H1 (cell line): ENCODE measurements at regions not wholly inside any gene's neighbourhood (a gene's known extent, or its start where the extent isn't known, plus 50 kb on each side); places are given as distances from the start of the nearest gene placed in this dataset.

ENCODE experiments used
- CTCF ChIA-PET: fragments of 300-600 bp; sonication (Branson Sonifier 250); formaldehyde crosslinking; loops from one replicate; lab custom pipeline; 2021; ENCODE audit not compliant: partially characterized antibody; lab: Charles Lee
- POLR2A ChIA-PET: fragments of 300-600 bp; sonication (Branson Sonifier 250); formaldehyde crosslinking; loops from one replicate; lab custom pipeline; 2021; ENCODE audit warnings: inconsistent platforms; ENCODE audit not compliant: partially characterized antibody; lab: Charles Lee
- DNase-seq, 2 experiments: peaks; one replicate each; pipeline versions ENCODE4 v3.0.0 to v3.0.0-alpha.2; 2010 to 2022; ENCODE audit warnings: low spot score in 2 of 2, low read depth in 1 of 2, mixed read lengths in 1 of 2
- FAIRE-seq: peaks from 2 replicates; lab custom pipeline; 2011; peaks lifted over from hg19 to GRCh38; lab: Jason Lieb, UNC
- H2AFZ ChIP-seq: 2 replicates; pipeline ENCODE4 v1.8.1; 2012; ENCODE audit warnings: low read length, inconsistent platforms
- H2AK5ac ChIP-seq: 2 replicates; pipeline ENCODE4 v1.6.1; 2013; ENCODE audit warnings: low read depth, low read length
- H2BK120ac ChIP-seq: replicated peaks from 2 replicates; pipeline ENCODE3; 2013; ENCODE audit warnings: low read depth, low read length, inconsistent platforms
- H2BK12ac ChIP-seq: 2 replicates; pipeline ENCODE4 v1.6.1; 2013; ENCODE audit warnings: low read depth, low read length
- H2BK15ac ChIP-seq: 2 replicates; pipeline ENCODE4 v1.6.1; 2013; ENCODE audit warnings: low read length
- H2BK20ac ChIP-seq: 2 replicates; pipeline ENCODE4 v1.6.1; 2013; ENCODE audit warnings: low read length
- H2BK5ac ChIP-seq: 2 replicates; pipeline ENCODE4 v1.6.1; 2013; ENCODE audit warnings: low read depth, low read length
- H3K14ac ChIP-seq: 2 replicates; pipeline ENCODE4 v1.6.1; 2013; ENCODE audit warnings: inconsistent platforms; ENCODE audit not compliant: insufficient read length
- H3K18ac ChIP-seq: 2 replicates; pipeline ENCODE4 v1.6.1; 2013; ENCODE audit warnings: low read length; ENCODE audit errors: extremely low read depth
- H3K23ac ChIP-seq: 2 replicates; pipeline ENCODE4 v1.6.1; 2013; ENCODE audit warnings: inconsistent platforms; ENCODE audit not compliant: insufficient read length
- H3K23me2 ChIP-seq: 2 replicates; pipeline ENCODE4 v1.6.1; 2013; ENCODE audit warnings: low read depth, low read length
- H3K27ac ChIP-seq: 2 replicates; pipeline ENCODE4 v1.6.1; 2011; ENCODE audit warnings: low read depth, low read length, inconsistent platforms
- H3K27me3 ChIP-seq, 4 experiments: replicated peaks in 1 of 4; 1 replicate in 1 of 4; 2 replicates in 3 of 4; pipeline versions ENCODE4 v1.6.1 to v1.8.1; 2011 to 2013; ENCODE audit warnings: low read length in 3 of 4, mild to moderate bottlenecking in 3 of 4, inconsistent platforms in 2 of 4, mixed read lengths in 2 of 4, moderate library complexity in 1 of 4; ENCODE audit not compliant: control insufficient read depth in 3 of 4, insufficient read depth in 3 of 4; ENCODE audit errors: extremely low read depth in 1 of 4
- H3K36me3 ChIP-seq, 4 experiments: 2 replicates each; pipeline versions ENCODE4 v1.6.1 to v1.8.1; 2011 to 2013; ENCODE audit warnings: mild to moderate bottlenecking in 4 of 4, low read length in 3 of 4, moderate library complexity in 2 of 4, control low read depth in 1 of 4, inconsistent platforms in 1 of 4; ENCODE audit not compliant: insufficient read depth in 4 of 4, control insufficient read depth in 2 of 4
- H3K4ac ChIP-seq: replicated peaks from 2 replicates; pipeline ENCODE3; 2013; ENCODE audit warnings: low read length, low read depth, mixed read lengths, inconsistent platforms; ENCODE audit not compliant: insufficient read length
- H3K4me1 ChIP-seq, 4 experiments: replicated peaks in 1 of 4; 1 replicate in 1 of 4; 2 replicates in 3 of 4; pipeline versions ENCODE4 v1.6.1 to v1.8.1; 2011 to 2013; ENCODE audit warnings: low read length in 3 of 4, inconsistent platforms in 2 of 4, mixed read lengths in 1 of 4; ENCODE audit not compliant: insufficient read depth in 4 of 4, control insufficient read depth in 3 of 4
- H3K4me2 ChIP-seq, 2 experiments: 2 replicates each; pipeline versions ENCODE4 v1.6.1 to v1.8.1; 2011 to 2013; ENCODE audit warnings: low read depth in 2 of 2, low read length in 2 of 2, control low read depth in 1 of 2, inconsistent platforms in 1 of 2, mild to moderate bottlenecking in 1 of 2; ENCODE audit not compliant: insufficient read depth in 1 of 2
- H3K4me3 ChIP-seq, 4 experiments: fragments of 200-600, 300-600 bp in 1 of 4; sonication (generic), shearing (Covaris generic), sonication (Bioruptor Twin) in 1 of 4; 2 replicates each; pipeline versions ENCODE4 v1.5.1 to v1.8.1; 2011 to 2016; ENCODE audit warnings: low read length in 4 of 4, low read depth in 3 of 4, control low read depth in 2 of 4, inconsistent platforms in 2 of 4, mild to moderate bottlenecking in 2 of 4, mixed read lengths in 1 of 4, moderate library complexity in 1 of 4; ENCODE audit not compliant: insufficient read depth in 2 of 4; ENCODE audit errors: extremely low read depth in 1 of 4
- H3K56ac ChIP-seq: replicated peaks from 2 replicates; pipeline ENCODE3; 2013; ENCODE audit warnings: low read depth, mild to moderate bottlenecking, mixed read lengths, low read length, inconsistent platforms; ENCODE audit not compliant: insufficient read length
- H3K79me1 ChIP-seq: 2 replicates; pipeline ENCODE4 v1.6.1; 2013; ENCODE audit warnings: low read depth, low read length, control low read depth
- H3K79me2 ChIP-seq, 2 experiments: 2 replicates each; pipeline versions ENCODE4 v1.6.1 to v1.8.1; 2012 to 2013; ENCODE audit warnings: low read length in 2 of 2, mild to moderate bottlenecking in 2 of 2, inconsistent platforms in 1 of 2; ENCODE audit not compliant: insufficient read depth in 2 of 2, control insufficient read depth in 1 of 2
- H3K9ac ChIP-seq, 4 experiments: replicated peaks in 1 of 4; 1 replicate in 1 of 4; 2 replicates in 3 of 4; pipeline versions ENCODE4 v1.6.1 to v1.8.1; 2011 to 2013; ENCODE audit warnings: low read depth in 3 of 4, low read length in 3 of 4, control low read depth in 2 of 4, mild to moderate bottlenecking in 2 of 4, moderate library complexity in 2 of 4, inconsistent platforms in 1 of 4; ENCODE audit errors: extremely low read depth in 1 of 4
- H3K9me3 ChIP-seq, 2 experiments: 2 replicates each; pipeline versions ENCODE4 v1.6.1 to v1.8.1; 2012 to 2013; ENCODE audit warnings: mild to moderate bottlenecking in 2 of 2, moderate library complexity in 2 of 2, control low read depth in 1 of 2, inconsistent platforms in 1 of 2, low read depth in 1 of 2, low read length in 1 of 2, mixed read lengths in 1 of 2; ENCODE audit not compliant: insufficient read depth in 2 of 2
- H4K20me1 ChIP-seq, 2 experiments: replicated peaks in 1 of 2; 2 replicates each; pipeline versions ENCODE3 to v1.8.1; 2011 to 2013; ENCODE audit warnings: inconsistent platforms in 2 of 2, low read length in 2 of 2, mild to moderate bottlenecking in 1 of 2; ENCODE audit not compliant: insufficient read depth in 2 of 2, control insufficient read depth in 1 of 2
- H4K5ac ChIP-seq: 2 replicates; pipeline ENCODE4 v1.6.1; 2013; ENCODE audit warnings: low read length, low read depth, mixed read lengths, inconsistent platforms; ENCODE audit not compliant: insufficient read length
- H4K8ac ChIP-seq: 2 replicates; pipeline ENCODE4 v1.8.0; 2013; ENCODE audit warnings: mild to moderate bottlenecking, moderate library complexity, low read length, inconsistent platforms; ENCODE audit not compliant: insufficient read depth; ENCODE audit errors: extremely low read depth
- H4K91ac ChIP-seq: replicated peaks from 2 replicates; pipeline ENCODE3; 2013; ENCODE audit warnings: low read length, mixed read lengths, inconsistent platforms; ENCODE audit not compliant: insufficient read length
- WGBS, 2 experiments: shearing (Covaris generic) in 1 of 2; methylation state at CpG; one replicate each; pipeline versions ENCODE4 v1.1.6 to v1.1.7; 2013 to 2015; ENCODE audit warnings: low lambda C conversion rate in 2 of 2, mixed read lengths in 2 of 2, inconsistent platforms in 1 of 2, low coverage in 1 of 2, missing lambda C conversion rate in 1 of 2; ENCODE audit not compliant: insufficient replicate concordance in 2 of 2, insufficient coverage in 1 of 2, insufficient read length in 1 of 2; ENCODE audit errors: extremely low coverage in 1 of 2, missing lambda C conversion rate in 1 of 2; 5-methylcytosine and 5-hydroxymethylcytosine counted together

GRCh38 chr3:127100459-127101410, 92.2 kb upstream of the PRR23E start:
- H3K4me2 ChIP-seq = no peak overlapping the region
- H2AK5ac ChIP-seq = no peak overlapping the region
- H3K9me3 ChIP-seq = peaks cover 0 to 2% of the 10 kb centered on the region in 2 experiments; a peak in 1 of 4 replicates
- no peak overlapping the region for H3K56ac ChIP-seq
- H3K27me3 ChIP-seq = no peaks in the 10 kb centered on the region; a peak in 1 of 7 replicates
- no peaks in the 10 kb centered on the region for H4K20me1 ChIP-seq
- FAIRE-seq (no peak), DNase-seq (no peak)
- ChIA-PET POLR2A (no interaction called here), CTCF (interaction anchor here (0.6 to 1.3 kb wide), 5 partner anchors 27 to 598 kb away, joined by 3 read pairs; no protein-coding TSS in a partner anchor)
- H3K9ac ChIP-seq = no peak overlapping the region
- no peak overlapping the region for H3K27ac ChIP-seq
- no peak overlapping the region for H4K8ac ChIP-seq
- WGBS, 2 experiments = 83% methylated on average over 18 of the region's 18 CpGs; no CpG with 5 or more reads in 1 of the 2 experiments
- no peaks in the 10 kb centered on the region for H3K23me2 ChIP-seq
- H2BK5ac ChIP-seq = no peak overlapping the region
- H3K23ac ChIP-seq = no peak overlapping the region
- no peaks in the 10 kb centered on the region for H3K79me1 ChIP-seq
- no peaks in the 10 kb centered on the region for H3K36me3 ChIP-seq
- H3K18ac ChIP-seq = no peak overlapping the region
- H2BK120ac ChIP-seq = no peak overlapping the region
- no peak overlapping the region for H2BK15ac ChIP-seq
- no peak overlapping the region for H2BK12ac ChIP-seq
- H3K4me3 ChIP-seq = no peak overlapping the region
- no peak overlapping the region for H3K4ac ChIP-seq
- no peak overlapping the region for H4K91ac ChIP-seq
- H2BK20ac ChIP-seq = no peak overlapping the region
- no peak overlapping the region for H3K14ac ChIP-seq
- no peak overlapping the region for H4K5ac ChIP-seq
- no peaks in the 10 kb centered on the region for H3K79me2 ChIP-seq
- H2AFZ ChIP-seq = no peak overlapping the region
- H3K4me1 ChIP-seq = no peaks in the 10 kb centered on the region; a peak in 1 of 7 replicates
